SK-N-SH (cell line): ENCODE measurements at regions not wholly inside any gene's neighbourhood (a gene's known extent, or its start where the extent isn't known, plus 50 kb on each side); places are given as distances from the start of the nearest gene placed in this dataset.

Experiments used
- CTCF ChIA-PET: fragments of 300-600, 350-600 bp; formaldehyde crosslinking; extraction: SDS; loops from one replicate; lab custom pipeline; 2021; lab: Yijun Ruan, JAX
- POLR2A ChIA-PET: fragments of 350-600 bp; sonication (Branson Sonifier 250); formaldehyde crosslinking; extraction: SDS; loops from one replicate; lab custom pipeline; 2020; ENCODE audit warnings: antibody characterized with exemption, inconsistent platforms; lab: Yijun Ruan, JAX
- DNase-seq: peaks from one replicate; pipeline ENCODE4 v3.0.0; 2012
- H2AFZ ChIP-seq: fragments of 200-600 bp; sonication (generic); 2 replicates; pipeline ENCODE4 v1.8.1; 2016; ENCODE audit warnings: antibody characterized with exemption, mild to moderate bottlenecking, low read depth
- H3F3A ChIP-seq: fragments of 200-600 bp; sonication (generic); replicated peaks from 2 replicates; pipeline ENCODE3; 2016; ENCODE audit warnings: antibody characterized with exemption, mild to moderate bottlenecking; ENCODE audit not compliant: insufficient read depth
- H3K27ac ChIP-seq, 2 experiments: fragments of 200-500 bp in 1 of 2; fragments of 200-600 bp in 1 of 2; sonication (Bioruptor generic) in 1 of 2; sonication (generic), shearing (Covaris generic) in 1 of 2; 2 replicates each; pipeline versions ENCODE4 v1.5.1 to v1.6.1; 2014 to 2016; ENCODE audit warnings: low read depth in 2 of 2, inconsistent platforms in 1 of 2, low read length in 1 of 2, mild to moderate bottlenecking in 1 of 2, mixed read lengths in 1 of 2
- H3K27me3 ChIP-seq: fragments of 200-600 bp; sonication (generic), shearing (Covaris generic); 2 replicates; pipeline ENCODE4 v1.6.1; 2016; ENCODE audit warnings: mixed run types; ENCODE audit not compliant: insufficient read depth
- H3K36me3 ChIP-seq, 2 experiments: fragments of 200-500 bp in 1 of 2; fragments of 200-600 bp in 1 of 2; sonication (Bioruptor generic) in 1 of 2; sonication (generic) in 1 of 2; replicated peaks in 1 of 2; 2 replicates each; pipeline versions ENCODE3 to v1.5.1; 2014 to 2016; ENCODE audit warnings: low read length in 1 of 2, mild to moderate bottlenecking in 1 of 2; ENCODE audit not compliant: insufficient read depth in 2 of 2, control insufficient read depth in 1 of 2
- H3K4me1 ChIP-seq, 2 experiments: fragments of 200-500 bp in 1 of 2; fragments of 200-600 bp in 1 of 2; sonication (Bioruptor generic) in 1 of 2; sonication (generic), shearing (Covaris generic) in 1 of 2; 2 replicates each; pipeline versions ENCODE4 v1.5.1 to v1.6.1; 2014 to 2016; ENCODE audit warnings: low read depth in 1 of 2, low read length in 1 of 2, mixed run types in 1 of 2; ENCODE audit not compliant: insufficient read depth in 2 of 2, control insufficient read depth in 1 of 2
- H3K4me2 ChIP-seq: fragments of 200-600 bp; sonication (generic), shearing (Covaris generic); 2 replicates; pipeline ENCODE4 v1.6.1; 2017; ENCODE audit warnings: mixed run types
- H3K4me3 ChIP-seq, 2 experiments: fragments of 200-500 bp in 1 of 2; fragments of 200-600 bp in 1 of 2; sonication (Bioruptor generic) in 1 of 2; sonication (generic), shearing (Covaris generic) in 1 of 2; 2 replicates each; pipeline versions ENCODE4 v1.5.1 to v1.8.1; 2014 to 2016; ENCODE audit warnings: low read depth in 2 of 2, inconsistent platforms in 1 of 2, low read length in 1 of 2, mild to moderate bottlenecking in 1 of 2, mixed read lengths in 1 of 2, moderate library complexity in 1 of 2
- H3K79me2 ChIP-seq: fragments of 200-600 bp; sonication (generic); 2 replicates; pipeline ENCODE4 v1.8.1; 2017; ENCODE audit warnings: mild to moderate bottlenecking; ENCODE audit not compliant: insufficient read depth
- H3K9ac ChIP-seq: fragments of 200-600 bp; sonication (generic); 2 replicates; pipeline ENCODE4 v1.6.1; 2017; ENCODE audit warnings: mixed run types
- H3K9me2 ChIP-seq: fragments of 200-600 bp; sonication (generic); 2 replicates; pipeline ENCODE4 v1.6.1; 2017; ENCODE audit warnings: mixed run types
- H3K9me3 ChIP-seq: fragments of 200-600 bp; sonication (generic); 2 replicates; pipeline ENCODE4 v1.6.1; 2017; ENCODE audit warnings: mixed run types, mild to moderate bottlenecking, moderate library complexity
- H4K20me1 ChIP-seq: fragments of 200-600 bp; sonication (generic); 2 replicates; pipeline ENCODE4 v1.6.1; 2017; ENCODE audit warnings: mild to moderate bottlenecking, mixed run types; ENCODE audit not compliant: insufficient read depth
- EZH2phosphoT487 ChIP-seq: fragments of 200-600 bp; sonication (generic); IDR thresholded peaks from 2 replicates; pipeline ENCODE4 v1.6.1; 2017; ENCODE audit warnings: low read depth, mixed run types, mild to moderate bottlenecking, antibody characterized with exemption, moderate library complexity, borderline replicate concordance
- FOSL2 ChIP-seq: IDR thresholded peaks from 2 replicates; pipeline ENCODE4 v1.4.0; 2012; ENCODE audit warnings: low read depth, mild to moderate bottlenecking, moderate library complexity, borderline replicate concordance
- IRF3 ChIP-seq: fragments of 150-350 bp; IDR thresholded peaks from 2 replicates; pipeline ENCODE4 v1.6.1; 2016; ENCODE audit warnings: mild to moderate bottlenecking, low read depth, low read length
- JUND ChIP-seq: IDR thresholded peaks from 2 replicates; pipeline ENCODE4 v1.4.0; 2012
- MXI1 ChIP-seq: IDR thresholded peaks from 2 replicates; pipeline ENCODE4 v1.6.1; 2012; ENCODE audit warnings: mild to moderate bottlenecking, low read depth, low read length, improper control_type of control experiment
- POLR2AphosphoS5 ChIP-seq: IDR thresholded peaks from 2 replicates; pipeline ENCODE4 v1.6.1; 2012; ENCODE audit warnings: low read depth, low read length
- RCOR1 ChIP-seq: fragments of 150-350 bp; IDR thresholded peaks from 2 replicates; pipeline ENCODE4 v1.6.1; 2017; ENCODE audit warnings: antibody characterized with exemption, low read length
- REST ChIP-seq: IDR thresholded peaks from 2 replicates; pipeline ENCODE4 v1.6.1; 2012; ENCODE audit warnings: mild to moderate bottlenecking, low read depth, low read length, moderate library complexity
- SIN3A ChIP-seq: IDR thresholded peaks from 2 replicates; pipeline ENCODE4 v1.6.1; 2012; ENCODE audit warnings: low read depth, mild to moderate bottlenecking, low read length, moderate library complexity, borderline replicate concordance
- TAF1 ChIP-seq: IDR thresholded peaks from 2 replicates; pipeline ENCODE4 v1.6.1; 2012; ENCODE audit warnings: low read depth, mild to moderate bottlenecking, low read length, moderate library complexity, borderline replicate concordance
- YY1 ChIP-seq: IDR thresholded peaks from 2 replicates; pipeline ENCODE4 v1.4.0; 2012; ENCODE audit warnings: low read depth, mild to moderate bottlenecking
- WGBS: methylation state at CpG from one replicate; pipeline ENCODE4 v1.1.6; 2017; ENCODE audit warnings: low lambda C conversion rate; 5-methylcytosine and 5-hydroxymethylcytosine counted together

GRCh38 chr1:70909262-70909822 is 138.3 kb downstream of the PTGER3 start:
- Histone ChIP-seq H3K9me2 (no peaks in the 10 kb centered on the region), H4K20me1 (no peaks in the 10 kb centered on the region), H3F3A (no peaks in the 10 kb centered on the region), H3K79me2 (no peaks in the 10 kb centered on the region), H3K4me3 (no peak overlapping the region), H3K9me3 (no peaks in the 10 kb centered on the region), H3K27ac (no peak overlapping the region), H3K27me3 (no peaks in the 10 kb centered on the region), H3K4me2 (no peak overlapping the region), H3K9ac (no peak overlapping the region), H2AFZ (no peak overlapping the region), H3K4me1 (no peaks in the 10 kb centered on the region; a peak in 1 of 4 replicates), H3K36me3 (no peaks in the 10 kb centered on the region)
- DNase-seq, result no peak
- TF ChIP-seq TAF1 (no peak), MXI1 (no peak), EZH2phosphoT487 (no peak), FOSL2 (no peak)
- ChIA-PET POLR2A (no interaction called here), CTCF (interaction anchor here (0.9 kb wide), 1 partner anchor 13 kb away, joined by 3 read pairs; no protein-coding TSS in a partner anchor)
- WGBS, result 71% methylated on average over 3 of the region's 3 CpGs

GRCh38 chr1:70910013-70910412 is 137.6 kb downstream of the PTGER3 start:
- Histone ChIP-seq H3K36me3 (no peaks in the 10 kb centered on the region), H2AFZ (no peak overlapping the region), H3K4me1 (no peaks in the 10 kb centered on the region; a peak in 1 of 4 replicates), H3K27me3 (no peaks in the 10 kb centered on the region), H3K4me2 (no peak overlapping the region), H3F3A (no peaks in the 10 kb centered on the region), H3K79me2 (no peaks in the 10 kb centered on the region), H3K4me3 (no peak overlapping the region), H3K9ac (no peak overlapping the region), H3K27ac (no peak overlapping the region), H3K9me3 (no peaks in the 10 kb centered on the region), H4K20me1 (no peaks in the 10 kb centered on the region), H3K9me2 (no peaks in the 10 kb centered on the region)
- DNase-seq, result no peak
- ChIA-PET CTCF (no interaction called here), POLR2A (no interaction called here)
- 82% methylated on average over 1 of the region's 1 CpG for WGBS
- TF ChIP-seq SIN3A (no peak), JUND (no peak), FOSL2 (no peak), YY1 (no peak), MXI1 (no peak), IRF3 (no peak), RCOR1 (no peak), POLR2AphosphoS5 (no peak), REST (no peak)
